Astrocyte (in vitro differentiated cells and primary cell): ENCODE measurements at regions not wholly inside any gene's neighbourhood (a gene's known extent, or its start where the extent isn't known, plus 50 kb on each side); places are given as distances from the start of the nearest gene placed in this dataset.
"Not testable (repeated sequence)": the region's sequence is repeated elsewhere in the genome, so short reads cannot be mapped to it uniquely, and the experiment has no call there.

Experiments
- EZH2 ChIP-seq: IDR thresholded peaks from 2 replicates; pipeline ENCODE4 v1.6.1; 2012; ENCODE audit warnings: mild to moderate bottlenecking, low read length, inconsistent platforms; ENCODE audit not compliant: insufficient read depth
- TF ChIP-seq, protein P1 (sequence below): IDR thresholded peaks from 2 replicates; pipeline ENCODE4 v1.5.1; 2011; ENCODE audit warnings: low read depth, mild to moderate bottlenecking, inconsistent platforms, low read length, moderate library complexity; ENCODE audit not compliant: insufficient read depth

DNA sequence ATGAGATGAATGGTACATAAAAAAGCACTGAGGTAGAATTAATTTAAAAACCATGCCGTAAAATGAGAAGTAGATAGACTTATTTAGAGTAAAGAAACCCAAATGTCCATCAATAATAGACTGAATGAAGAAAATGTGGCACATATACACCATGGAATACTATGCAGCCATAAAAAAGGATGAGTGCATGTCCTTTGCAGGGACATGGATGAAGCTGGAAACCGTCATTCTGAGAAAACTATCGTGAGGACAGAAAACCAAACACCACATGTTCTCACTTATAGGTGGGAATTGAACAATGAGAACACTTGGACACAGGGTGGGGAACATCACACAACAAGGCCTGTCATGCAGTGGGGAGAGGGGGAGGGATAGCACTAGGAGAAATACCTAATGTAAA is 126.4 kb downstream of the KLRB1 start:
- not testable (repeated sequence) for TF ChIP-seq EZH2
- TF ChIP-seq, protein P1, sequence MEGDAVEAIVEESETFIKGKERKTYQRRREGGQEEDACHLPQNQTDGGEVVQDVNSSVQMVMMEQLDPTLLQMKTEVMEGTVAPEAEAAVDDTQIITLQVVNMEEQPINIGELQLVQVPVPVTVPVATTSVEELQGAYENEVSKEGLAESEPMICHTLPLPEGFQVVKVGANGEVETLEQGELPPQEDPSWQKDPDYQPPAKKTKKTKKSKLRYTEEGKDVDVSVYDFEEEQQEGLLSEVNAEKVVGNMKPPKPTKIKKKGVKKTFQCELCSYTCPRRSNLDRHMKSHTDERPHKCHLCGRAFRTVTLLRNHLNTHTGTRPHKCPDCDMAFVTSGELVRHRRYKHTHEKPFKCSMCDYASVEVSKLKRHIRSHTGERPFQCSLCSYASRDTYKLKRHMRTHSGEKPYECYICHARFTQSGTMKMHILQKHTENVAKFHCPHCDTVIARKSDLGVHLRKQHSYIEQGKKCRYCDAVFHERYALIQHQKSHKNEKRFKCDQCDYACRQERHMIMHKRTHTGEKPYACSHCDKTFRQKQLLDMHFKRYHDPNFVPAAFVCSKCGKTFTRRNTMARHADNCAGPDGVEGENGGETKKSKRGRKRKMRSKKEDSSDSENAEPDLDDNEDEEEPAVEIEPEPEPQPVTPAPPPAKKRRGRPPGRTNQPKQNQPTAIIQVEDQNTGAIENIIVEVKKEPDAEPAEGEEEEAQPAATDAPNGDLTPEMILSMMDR: not testable (repeated sequence)
